AG04450 (cell line): ENCODE measurements at regions not wholly inside any gene's neighbourhood (a gene's known extent, or its start where the extent isn't known, plus 50 kb on each side); places are given as distances from the start of the nearest gene placed in this dataset.

ENCODE experiments used
- CTCF ChIA-PET: fragments of 300-600, 350-600 bp; formaldehyde crosslinking; extraction: SDS; loops from one replicate; lab custom pipeline; 2022; ENCODE audit warnings: antibody characterized with exemption, inconsistent platforms; lab: Charles Lee
- POLR2A ChIA-PET: fragments of 350-600 bp; formaldehyde crosslinking; extraction: SDS; loops from one replicate; lab custom pipeline; 2021; ENCODE audit warnings: antibody characterized with exemption, inconsistent platforms; lab: Yijun Ruan, JAX
- DNase-seq: peaks from one replicate; pipeline ENCODE4 v3.0.0-alpha.2; 2011; ENCODE audit warnings: low read depth, low spot score
- H3K27ac ChIP-seq: one replicate; pipeline ENCODE4 v1.5.1; 2012; ENCODE audit warnings: low read depth, low read length, control low read depth
- H3K27me3 ChIP-seq: one replicate; pipeline ENCODE4 v1.6.0; 2012; ENCODE audit warnings: low read length; ENCODE audit not compliant: control insufficient read depth, insufficient read depth
- H3K4me3 ChIP-seq: 2 replicates; pipeline ENCODE4 v1.5.1; 2011; ENCODE audit warnings: mild to moderate bottlenecking, low read depth, low read length, control low read depth
- H3K9me3 ChIP-seq: 2 replicates; pipeline ENCODE4 v1.5.1; 2012; ENCODE audit warnings: low read length; ENCODE audit not compliant: control insufficient read depth, insufficient read depth
- TF ChIP-seq, protein P1 (sequence below): IDR thresholded peaks from 2 replicates; pipeline ENCODE4 v1.5.1; 2011; ENCODE audit warnings: low read depth, low read length, control low read depth, inconsistent platforms

DNA sequence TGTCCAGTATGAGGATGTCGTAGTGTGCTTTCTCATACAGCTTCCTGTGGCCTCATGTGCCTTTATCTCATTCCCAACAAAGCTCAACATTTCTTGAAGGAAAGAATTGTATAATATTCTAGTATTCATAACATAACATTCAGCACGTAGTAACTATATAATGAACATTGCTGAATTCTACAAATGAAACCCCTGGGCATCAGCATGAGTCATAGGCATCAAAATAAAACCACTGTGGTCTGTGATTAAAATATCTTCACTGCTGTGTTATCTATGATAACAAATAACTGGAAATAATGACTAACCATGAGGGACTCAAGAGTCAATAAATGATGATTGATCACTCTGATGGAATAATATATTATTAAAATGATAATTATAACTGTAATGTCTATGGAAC lies 255.2 kb downstream of the EMP1 start:
- Histone ChIP-seq H3K27me3 (no peaks in the 10 kb centered on the region), H3K27ac (no peak overlapping the region), H3K9me3 (no peaks in the 10 kb centered on the region), H3K4me3 (no peak overlapping the region)
- TF ChIP-seq, protein P1, sequence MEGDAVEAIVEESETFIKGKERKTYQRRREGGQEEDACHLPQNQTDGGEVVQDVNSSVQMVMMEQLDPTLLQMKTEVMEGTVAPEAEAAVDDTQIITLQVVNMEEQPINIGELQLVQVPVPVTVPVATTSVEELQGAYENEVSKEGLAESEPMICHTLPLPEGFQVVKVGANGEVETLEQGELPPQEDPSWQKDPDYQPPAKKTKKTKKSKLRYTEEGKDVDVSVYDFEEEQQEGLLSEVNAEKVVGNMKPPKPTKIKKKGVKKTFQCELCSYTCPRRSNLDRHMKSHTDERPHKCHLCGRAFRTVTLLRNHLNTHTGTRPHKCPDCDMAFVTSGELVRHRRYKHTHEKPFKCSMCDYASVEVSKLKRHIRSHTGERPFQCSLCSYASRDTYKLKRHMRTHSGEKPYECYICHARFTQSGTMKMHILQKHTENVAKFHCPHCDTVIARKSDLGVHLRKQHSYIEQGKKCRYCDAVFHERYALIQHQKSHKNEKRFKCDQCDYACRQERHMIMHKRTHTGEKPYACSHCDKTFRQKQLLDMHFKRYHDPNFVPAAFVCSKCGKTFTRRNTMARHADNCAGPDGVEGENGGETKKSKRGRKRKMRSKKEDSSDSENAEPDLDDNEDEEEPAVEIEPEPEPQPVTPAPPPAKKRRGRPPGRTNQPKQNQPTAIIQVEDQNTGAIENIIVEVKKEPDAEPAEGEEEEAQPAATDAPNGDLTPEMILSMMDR = no peak
- ChIA-PET CTCF (interaction anchor here (1.5 kb wide), 1 partner anchor 13 kb away, joined by 3 read pairs; no protein-coding TSS in a partner anchor), POLR2A (no interaction called here)
- no peak for DNase-seq

DNA sequence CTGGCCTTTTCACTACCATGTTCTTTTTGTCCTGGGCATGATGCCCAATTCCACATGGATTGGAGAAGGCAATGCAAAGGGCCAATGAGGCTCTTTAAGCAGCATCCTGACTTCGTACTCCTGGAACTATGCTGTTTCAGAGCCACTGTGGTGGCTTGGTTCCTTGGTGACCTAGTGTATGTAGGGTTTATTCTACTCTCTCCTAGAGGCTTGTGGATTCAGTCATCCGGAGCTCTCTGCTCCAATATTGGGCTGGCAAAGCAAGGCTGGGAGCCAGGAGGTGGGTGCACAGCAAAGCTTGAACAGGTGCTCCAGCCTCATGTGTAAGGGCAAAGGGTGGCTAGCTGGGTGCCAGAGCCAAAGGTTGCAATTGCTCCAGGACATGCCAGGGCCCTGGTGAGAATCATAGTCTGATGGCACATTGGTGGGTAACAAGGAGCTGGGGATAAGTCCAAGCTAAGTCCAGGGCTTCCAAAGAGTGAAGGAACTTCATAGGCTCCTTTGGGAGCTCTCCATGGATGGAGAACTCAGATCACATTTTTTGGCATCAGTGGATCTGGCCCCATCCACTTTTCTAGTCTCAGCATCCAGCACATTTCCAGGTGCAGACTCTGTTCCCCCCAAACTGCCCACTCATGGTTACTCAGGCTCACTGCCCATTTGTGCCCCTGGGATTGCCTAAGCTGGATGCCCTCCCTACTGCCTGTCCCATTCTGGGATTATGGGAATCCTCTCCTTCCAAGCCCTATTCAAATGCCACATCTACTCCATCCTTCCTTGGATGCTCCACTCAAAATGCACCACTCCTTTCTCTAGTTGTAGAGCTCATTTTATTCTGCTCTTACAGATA lies 253.9 kb downstream of the EMP1 start:
- Histone ChIP-seq H3K4me3 (no peak overlapping the region), H3K27me3 (no peaks in the 10 kb centered on the region), H3K9me3 (no peaks in the 10 kb centered on the region), H3K27ac (no peak overlapping the region)
- ChIA-PET CTCF (interaction anchor here (1.5 kb wide), 1 partner anchor 14 kb away, joined by 3 read pairs; no protein-coding TSS in a partner anchor), POLR2A (no interaction called here)
- no peak for DNase-seq
- TF ChIP-seq, protein P1 = no peak

DNA sequence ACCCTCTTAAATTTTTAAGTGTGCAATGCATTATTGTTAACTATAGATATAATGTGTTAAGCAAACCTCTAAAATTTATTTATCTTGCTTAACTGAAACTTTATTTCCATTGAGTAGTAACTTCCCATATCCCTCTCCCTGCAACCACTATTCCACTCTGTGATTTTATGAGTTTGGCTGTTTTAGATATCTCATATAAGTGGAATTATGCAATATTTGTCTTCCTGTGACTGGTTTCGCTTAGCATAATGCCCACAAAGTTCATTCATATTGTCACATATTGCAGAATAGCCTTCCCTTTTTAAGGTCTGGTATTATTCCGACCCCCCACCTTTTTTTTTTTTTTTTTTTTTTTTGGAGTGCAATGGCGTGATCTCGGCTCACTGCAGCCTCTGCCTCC lies 247.6 kb downstream of the EMP1 start:
- Histone ChIP-seq H3K4me3 (no peak overlapping the region), H3K27ac (no peak overlapping the region), H3K9me3 (no peaks in the 10 kb centered on the region), H3K27me3 (no peaks in the 10 kb centered on the region)
- POLR2A ChIA-PET = no interaction called here
- no peak for DNase-seq
- CTCF ChIA-PET = no interaction called here
- TF ChIP-seq, protein P1 = no peak

DNA sequence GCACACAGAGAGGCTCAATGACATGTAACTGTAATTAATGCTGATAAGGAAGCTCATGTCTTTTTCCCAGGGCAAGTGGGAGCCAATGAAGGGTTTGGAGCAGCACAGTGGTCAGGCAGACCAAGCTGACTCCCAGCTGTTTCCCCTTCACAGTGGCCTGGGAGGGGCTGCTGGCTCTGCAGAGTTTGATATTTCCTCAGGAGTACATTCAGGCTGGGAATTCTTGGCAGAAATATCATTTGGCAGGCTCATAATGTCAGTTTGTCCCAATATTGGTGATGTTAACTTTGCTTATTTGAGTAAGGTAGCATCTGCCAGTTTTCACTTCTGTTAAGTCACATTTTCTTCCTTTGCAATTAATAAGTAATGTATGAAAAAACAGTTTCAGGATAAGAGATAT lies 247.0 kb downstream of the EMP1 start:
- POLR2A ChIA-PET = no interaction called here
- CTCF ChIA-PET = no interaction called here
- Histone ChIP-seq H3K4me3 (no peak overlapping the region), H3K9me3 (no peaks in the 10 kb centered on the region), H3K27ac (no peak overlapping the region), H3K27me3 (no peaks in the 10 kb centered on the region)
- TF ChIP-seq, protein P1 = no peak
- DNase-seq = no peak

DNA sequence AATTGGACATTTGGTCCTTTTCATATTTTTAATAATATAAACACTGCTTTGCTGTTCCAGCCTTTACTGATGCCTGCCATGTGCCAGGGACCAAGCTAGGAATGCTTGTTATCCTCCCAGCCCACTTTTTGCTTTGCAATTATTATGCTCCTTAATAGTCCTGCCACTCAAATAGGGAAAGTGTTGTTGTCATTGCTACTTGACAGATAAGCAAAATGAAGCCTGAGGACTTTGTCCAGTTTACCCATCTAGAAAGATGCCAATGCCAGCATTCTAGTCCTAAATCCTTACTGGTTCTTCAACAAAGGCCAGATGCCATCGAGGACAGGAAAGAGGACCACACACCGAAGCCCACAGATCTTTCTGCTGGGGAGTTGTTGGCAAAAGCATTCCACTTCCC lies 246.5 kb downstream of the EMP1 start:
- Histone ChIP-seq H3K27me3 (no peaks in the 10 kb centered on the region), H3K27ac (no peak overlapping the region), H3K9me3 (no peaks in the 10 kb centered on the region), H3K4me3 (no peak overlapping the region)
- CTCF ChIA-PET = no interaction called here
- POLR2A ChIA-PET = no interaction called here
- no peak for DNase-seq
- TF ChIP-seq, protein P1 = no peak
